ENCODE measurements at regions not wholly inside any gene's neighbourhood (a gene's known extent, or its start where the extent isn't known, plus 50 kb on each side); places are given as distances from the start of the nearest gene placed in this dataset.

DNA sequence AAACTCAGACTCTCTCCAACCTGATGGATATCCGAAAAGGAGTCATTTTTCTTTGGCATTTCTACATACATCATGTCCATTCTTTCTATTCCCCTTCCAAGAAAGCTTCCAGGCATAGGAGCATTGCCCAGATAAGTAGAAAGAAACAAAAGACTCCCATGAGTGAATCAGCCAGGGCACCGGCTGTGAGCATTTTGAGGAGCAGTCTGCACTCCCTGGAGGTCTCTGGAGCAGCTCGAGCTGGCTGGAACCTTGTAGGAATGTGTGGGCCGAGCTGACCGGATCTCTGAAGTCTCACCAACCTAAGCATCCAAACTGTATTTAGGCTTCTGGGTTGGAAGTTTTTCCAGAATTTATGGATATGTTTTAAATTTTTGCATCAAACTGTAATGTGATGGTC lies 161.4 kb upstream of the TRPC7 start:
- no TSS peak for BruUV-seq (replicated peaks)
- POLR2A ChIA-PET, result no interaction called here

More for the DNA sequence above, 161.4 kb upstream of the TRPC7 start:
- Histone ChIP-seq H4K20me1 (ENCODE audit: control insufficient read depth, insufficient read depth) (no peaks in the 10 kb centered on the region), H3K4me3 (no peak overlapping the region), H3K9me3 (replicated peaks; ENCODE audit: control insufficient read depth, insufficient read depth, low read length) (no peaks in the 10 kb centered on the region), H3K4me2 (ENCODE audit: control insufficient read depth, insufficient read depth) (no peak overlapping the region), H3K27ac (ENCODE audit: control insufficient read depth, insufficient read depth) (no peak overlapping the region), H3K79me2 (ENCODE audit: control insufficient read depth, insufficient read depth, low read length) (no peaks in the 10 kb centered on the region), H3K4me1 (ENCODE audit: control insufficient read depth, insufficient read depth, low read length) (no peaks in the 10 kb centered on the region), H3K9ac (ENCODE audit: control insufficient read depth, insufficient read depth, low read length) (no peak overlapping the region), H3K36me3 (ENCODE audit: control insufficient read depth in 2 of 2, insufficient read depth in 2 of 2, low read length in 1 of 2) (no peaks in the 10 kb centered on the region), H3K27me3 (replicated peaks in 1 of 2; ENCODE audit: control insufficient read depth in 2 of 2, insufficient read depth in 2 of 2, low read length in 1 of 2) (0 out of 4 replicates have a peak, but pooled peaks cover 0 to 3% of the 10 kb centered on the region in 2 experiments), H2AFZ (ENCODE audit: control insufficient read depth, low read depth, low read length) (no peak overlapping the region)
- in situ Hi-C loops (cut with MboI) (no loop called here), intact Hi-C loops (cut with micrococcal nuclease; ENCODE audit: unreplicated experiment) (no loop called here)
- RAD21 ChIA-PET (ENCODE audit: unreplicated experiment), result no interaction called here
- FAIRE-seq (no peak), DNase-seq (ENCODE audit: low read depth, low spot score) (no peak), ATAC-seq (no peak)
- no peak for TF ChIP-seq E2F4 (IDR thresholded peaks at IDR 0.05; ENCODE audit: low read depth, low read length)
- TF ChIP-seq ATF3 (IDR thresholded peaks at IDR 0.05; ENCODE audit: borderline replicate concordance, extremely low read depth, low read depth, low read length), result no peak
- TF ChIP-seq ETV6 (conservative IDR thresholded peaks at IDR 0.05 in 1 of 2, IDR thresholded peaks at IDR 0.05 in 1 of 2; ENCODE audit: borderline replicate concordance in 1 of 2, low read depth in 1 of 2), result no peak
- TF ChIP-seq NR2C1 (IDR thresholded peaks at IDR 0.05), result no peak
- TF ChIP-seq, protein P1, sequence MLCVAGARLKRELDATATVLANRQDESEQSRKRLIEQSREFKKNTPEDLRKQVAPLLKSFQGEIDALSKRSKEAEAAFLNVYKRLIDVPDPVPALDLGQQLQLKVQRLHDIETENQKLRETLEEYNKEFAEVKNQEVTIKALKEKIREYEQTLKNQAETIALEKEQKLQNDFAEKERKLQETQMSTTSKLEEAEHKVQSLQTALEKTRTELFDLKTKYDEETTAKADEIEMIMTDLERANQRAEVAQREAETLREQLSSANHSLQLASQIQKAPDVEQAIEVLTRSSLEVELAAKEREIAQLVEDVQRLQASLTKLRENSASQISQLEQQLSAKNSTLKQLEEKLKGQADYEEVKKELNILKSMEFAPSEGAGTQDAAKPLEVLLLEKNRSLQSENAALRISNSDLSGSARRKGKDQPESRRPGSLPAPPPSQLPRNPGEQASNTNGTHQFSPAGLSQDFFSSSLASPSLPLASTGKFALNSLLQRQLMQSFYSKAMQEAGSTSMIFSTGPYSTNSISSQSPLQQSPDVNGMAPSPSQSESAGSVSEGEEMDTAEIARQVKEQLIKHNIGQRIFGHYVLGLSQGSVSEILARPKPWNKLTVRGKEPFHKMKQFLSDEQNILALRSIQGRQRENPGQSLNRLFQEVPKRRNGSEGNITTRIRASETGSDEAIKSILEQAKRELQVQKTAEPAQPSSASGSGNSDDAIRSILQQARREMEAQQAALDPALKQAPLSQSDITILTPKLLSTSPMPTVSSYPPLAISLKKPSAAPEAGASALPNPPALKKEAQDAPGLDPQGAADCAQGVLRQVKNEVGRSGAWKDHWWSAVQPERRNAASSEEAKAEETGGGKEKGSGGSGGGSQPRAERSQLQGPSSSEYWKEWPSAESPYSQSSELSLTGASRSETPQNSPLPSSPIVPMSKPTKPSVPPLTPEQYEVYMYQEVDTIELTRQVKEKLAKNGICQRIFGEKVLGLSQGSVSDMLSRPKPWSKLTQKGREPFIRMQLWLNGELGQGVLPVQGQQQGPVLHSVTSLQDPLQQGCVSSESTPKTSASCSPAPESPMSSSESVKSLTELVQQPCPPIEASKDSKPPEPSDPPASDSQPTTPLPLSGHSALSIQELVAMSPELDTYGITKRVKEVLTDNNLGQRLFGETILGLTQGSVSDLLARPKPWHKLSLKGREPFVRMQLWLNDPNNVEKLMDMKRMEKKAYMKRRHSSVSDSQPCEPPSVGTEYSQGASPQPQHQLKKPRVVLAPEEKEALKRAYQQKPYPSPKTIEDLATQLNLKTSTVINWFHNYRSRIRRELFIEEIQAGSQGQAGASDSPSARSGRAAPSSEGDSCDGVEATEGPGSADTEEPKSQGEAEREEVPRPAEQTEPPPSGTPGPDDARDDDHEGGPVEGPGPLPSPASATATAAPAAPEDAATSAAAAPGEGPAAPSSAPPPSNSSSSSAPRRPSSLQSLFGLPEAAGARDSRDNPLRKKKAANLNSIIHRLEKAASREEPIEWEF (IDR thresholded peaks at IDR 0.05; ENCODE audit: insufficient replicate concordance, low read depth, low read length), result no peak
- no peak for TF ChIP-seq ZNF384 (IDR thresholded peaks at IDR 0.05; ENCODE audit: borderline replicate concordance, low read depth, low read length)
- no peak for TF ChIP-seq BCL11A (IDR thresholded peaks at IDR 0.05; ENCODE audit: low read depth, low read length)
- TF ChIP-seq SRF (IDR thresholded peaks at IDR 0.05; ENCODE audit: low read depth in 2 of 2, low read length in 2 of 2), result no peak
- no peak for TF ChIP-seq RCOR1 (conservative IDR thresholded peaks at IDR 0.05; ENCODE audit: low read depth, low read length)
- no peak for TF ChIP-seq MTA3 (IDR thresholded peaks at IDR 0.05; ENCODE audit: borderline replicate concordance, low read length)
- TF ChIP-seq EED (IDR thresholded peaks at IDR 0.05; ENCODE audit: low read depth), result no peak
- TF ChIP-seq SIN3A (IDR thresholded peaks at IDR 0.05; ENCODE audit: low read depth, low read length), result no peak
- TF ChIP-seq, protein P2, sequence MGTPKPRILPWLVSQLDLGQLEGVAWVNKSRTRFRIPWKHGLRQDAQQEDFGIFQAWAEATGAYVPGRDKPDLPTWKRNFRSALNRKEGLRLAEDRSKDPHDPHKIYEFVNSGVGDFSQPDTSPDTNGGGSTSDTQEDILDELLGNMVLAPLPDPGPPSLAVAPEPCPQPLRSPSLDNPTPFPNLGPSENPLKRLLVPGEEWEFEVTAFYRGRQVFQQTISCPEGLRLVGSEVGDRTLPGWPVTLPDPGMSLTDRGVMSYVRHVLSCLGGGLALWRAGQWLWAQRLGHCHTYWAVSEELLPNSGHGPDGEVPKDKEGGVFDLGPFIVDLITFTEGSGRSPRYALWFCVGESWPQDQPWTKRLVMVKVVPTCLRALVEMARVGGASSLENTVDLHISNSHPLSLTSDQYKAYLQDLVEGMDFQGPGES (IDR thresholded peaks at IDR 0.05), result no peak
- no peak for TF ChIP-seq MEF2A (IDR thresholded peaks at IDR 0.05; ENCODE audit: insufficient read depth, low read depth, low read length)
- no peak for TF ChIP-seq TCF12 (IDR thresholded peaks at IDR 0.05; ENCODE audit: low read depth, low read length)
- no peak for TF ChIP-seq ESRRA (IDR thresholded peaks at IDR 0.05; ENCODE audit: low read length)
- no peak for TF ChIP-seq ZNF274 (IDR thresholded peaks at IDR 0.05; ENCODE audit: insufficient read depth, insufficient read length)
- no peak for TF ChIP-seq HDGF (IDR thresholded peaks at IDR 0.05)
- WGBS (ENCODE audit: insufficient coverage, insufficient replicate concordance, low lambda C conversion rate, missing lambda C conversion rate), result 9% methylated on average over 5 of the region's 5 CpGs
- SMC1A ChIA-PET (ENCODE audit: uncharacterized antibody, unreplicated experiment), result no interaction called here
- CTCF ChIA-PET, result no interaction called here

Measured in GM12878 (cell line).